Germinal center (tissue), 1 donor: ENCODE measurements at regions not wholly inside any gene's neighbourhood (a gene's known extent, or its start where the extent isn't known, plus 50 kb on each side); places are given as distances from the start of the nearest gene placed in this dataset.

Experiments
- DNase-seq: peaks from one replicate; pipeline ENCODE4 v3.0.0; 2012; ENCODE audit warnings: mixed read lengths, low spot score

DNA sequence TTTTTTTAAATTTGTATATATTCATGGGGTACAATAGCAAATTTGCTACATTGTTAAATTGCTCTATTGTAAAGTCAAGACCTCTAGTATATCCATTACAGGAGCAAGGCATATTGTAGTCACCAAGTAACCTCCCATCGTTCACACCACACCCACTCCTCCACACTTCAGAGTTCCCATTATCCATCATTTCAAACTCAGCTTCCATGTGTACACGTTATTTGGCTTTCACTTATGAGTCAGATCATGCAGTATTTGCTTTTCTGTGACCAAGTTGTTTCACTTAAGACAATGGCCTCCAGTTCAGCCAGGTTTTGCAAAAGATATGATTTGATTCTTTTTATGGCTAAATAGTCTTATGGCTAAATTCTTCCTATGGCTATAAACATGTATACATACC is 2614.2 kb downstream of the PCDH7 start:
- DNase-seq = no peak

- no peak for DNase-seq
Observed at GRCh38 chr4:33339762-33340161, 2619.6 kb downstream of the PCDH7 start.

DNA sequence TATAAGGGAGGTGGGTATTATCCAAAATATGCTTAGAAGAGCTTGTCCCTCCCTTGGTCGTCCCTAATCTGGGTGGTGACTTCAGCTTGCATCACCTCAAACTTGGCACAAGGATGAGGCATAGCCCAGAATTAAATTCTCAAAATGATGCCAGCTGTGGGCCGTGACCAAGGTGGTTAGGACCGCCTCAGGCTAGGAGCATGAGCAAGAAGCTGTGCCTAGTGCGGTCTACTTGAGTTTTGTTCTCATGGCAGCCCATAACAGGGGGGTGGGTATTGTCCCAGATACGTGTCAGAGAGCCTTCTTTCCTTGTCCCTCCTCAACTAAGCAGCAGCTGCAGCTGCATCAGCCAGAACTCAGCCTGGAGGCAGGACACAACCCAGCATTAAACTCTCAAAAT is 2620.0 kb downstream of the PCDH7 start:
- DNase-seq = no peak

GRCh38 chr4:33349376-33349775 is 2629.2 kb downstream of the PCDH7 start:
- no peak for DNase-seq

GRCh38 chr4:33357121-33357520 is 2637.0 kb downstream of the PCDH7 start:
- no peak for DNase-seq

DNA sequence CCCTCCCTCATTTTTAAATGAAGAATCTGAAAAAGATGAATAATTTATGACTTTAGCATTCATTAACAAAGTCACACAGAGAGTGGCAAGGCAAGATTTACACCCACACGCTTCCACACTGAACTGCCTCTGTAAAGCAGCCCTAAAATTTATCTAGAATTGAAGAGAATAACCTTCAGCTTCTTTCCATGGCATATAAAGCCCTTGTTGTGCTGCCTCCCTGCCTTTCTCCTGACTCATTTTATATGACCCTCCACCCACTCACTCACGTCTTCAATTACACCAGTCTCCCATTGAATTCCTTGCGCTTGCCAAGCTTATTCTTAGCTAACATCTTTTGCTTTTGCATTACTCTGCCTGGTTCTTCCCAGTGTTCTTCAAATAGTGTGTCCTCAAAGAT is 2649.3 kb downstream of the PCDH7 start:
- no peak for DNase-seq

GRCh38 chr4:33381816-33382215 is 2661.6 kb downstream of the PCDH7 start:
- DNase-seq = no peak

- no peak for DNase-seq
Observed at GRCh38 chr4:33386764-33387163, 2666.6 kb downstream of the PCDH7 start.

GRCh38 chr4:33390976-33391375 is 2670.8 kb downstream of the PCDH7 start:
- no peak for DNase-seq

DNA sequence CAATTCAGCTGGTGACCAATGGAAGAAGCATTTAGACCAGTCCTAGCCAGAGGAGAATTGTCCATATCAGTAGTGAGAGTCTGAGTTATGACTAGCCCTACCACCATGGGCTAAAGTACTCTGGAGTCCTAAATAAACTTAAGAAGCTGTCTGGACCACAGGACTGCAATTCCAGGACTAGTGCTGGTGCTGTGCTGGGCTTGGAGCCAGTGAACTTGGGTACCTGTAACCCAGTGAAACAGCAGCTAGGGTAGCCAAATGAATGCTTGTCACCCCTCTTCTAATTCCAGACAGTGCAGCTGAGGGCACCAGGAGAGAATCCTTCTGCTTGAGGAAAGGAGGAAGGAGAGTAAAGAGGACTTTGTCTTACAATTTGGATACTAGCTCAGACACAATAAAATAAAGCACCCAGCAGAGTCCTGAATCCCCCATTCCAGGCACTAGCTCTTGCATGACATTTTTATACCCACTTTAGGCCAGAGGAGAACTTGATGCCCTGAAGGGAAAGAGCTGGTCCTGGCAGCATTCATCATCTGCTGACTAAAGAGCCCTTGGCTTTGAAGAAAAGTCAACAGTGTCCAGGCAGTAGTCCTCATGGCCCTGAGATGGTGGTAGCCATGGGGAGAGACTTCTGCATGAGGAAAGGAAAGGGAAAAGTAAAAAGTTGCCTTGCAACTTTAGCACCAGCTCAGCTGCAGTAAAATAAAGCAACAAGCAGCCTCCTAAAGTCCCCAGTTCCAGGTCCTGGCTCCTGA is 2675.7 kb downstream of the PCDH7 start:
- DNase-seq = no peak

DNA sequence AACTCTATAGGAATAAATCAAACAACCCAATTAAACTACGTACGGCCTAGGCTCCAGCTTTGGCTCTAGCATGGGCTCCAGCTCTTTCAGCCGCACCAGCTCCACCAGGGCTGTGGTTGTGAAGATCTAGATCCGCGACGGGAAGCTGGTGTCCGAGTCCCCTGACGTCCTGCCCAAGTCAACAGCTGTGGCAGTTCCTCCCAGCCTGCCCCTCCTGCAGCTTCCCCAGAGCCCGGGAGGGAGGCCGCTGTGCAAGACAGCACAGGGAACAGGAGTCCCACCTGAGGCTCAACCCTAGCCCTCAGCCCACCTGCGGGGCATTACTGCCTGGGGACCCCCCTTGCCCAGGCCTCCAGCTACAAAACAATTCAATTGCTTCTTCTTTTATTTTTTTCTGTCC is 2680.3 kb downstream of the PCDH7 start:
- DNase-seq = no peak

GRCh38 chr4:33407496-33407895 is 2687.3 kb downstream of the PCDH7 start:
- no peak for DNase-seq

- DNase-seq = no peak
Observed at GRCh38 chr4:33411182-33411581, 2691.0 kb downstream of the PCDH7 start.

DNA sequence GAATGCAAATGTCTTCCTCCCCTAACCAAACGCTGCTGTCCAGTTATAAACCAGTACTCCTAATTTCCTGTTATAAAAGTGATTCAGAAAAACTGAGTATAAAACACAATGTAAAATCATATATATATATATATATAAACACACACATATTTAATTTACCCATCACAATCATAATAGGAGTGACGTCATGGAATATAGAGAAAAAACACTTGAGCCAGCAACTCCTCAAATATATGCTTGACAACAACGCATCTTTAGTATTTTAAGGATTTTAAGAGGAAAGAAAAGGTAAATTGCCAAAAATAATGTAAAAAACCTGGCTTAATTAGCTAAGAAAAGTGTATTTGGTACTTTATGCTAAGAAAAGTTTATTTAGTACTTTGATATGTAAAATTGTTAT is 2701.7 kb downstream of the PCDH7 start:
- no peak for DNase-seq

- no peak for DNase-seq
Observed at GRCh38 chr4:33422656-33423055, 2702.5 kb downstream of the PCDH7 start.

- DNase-seq = no peak
Observed at GRCh38 chr4:33425936-33426335, 2705.8 kb downstream of the PCDH7 start.

DNA sequence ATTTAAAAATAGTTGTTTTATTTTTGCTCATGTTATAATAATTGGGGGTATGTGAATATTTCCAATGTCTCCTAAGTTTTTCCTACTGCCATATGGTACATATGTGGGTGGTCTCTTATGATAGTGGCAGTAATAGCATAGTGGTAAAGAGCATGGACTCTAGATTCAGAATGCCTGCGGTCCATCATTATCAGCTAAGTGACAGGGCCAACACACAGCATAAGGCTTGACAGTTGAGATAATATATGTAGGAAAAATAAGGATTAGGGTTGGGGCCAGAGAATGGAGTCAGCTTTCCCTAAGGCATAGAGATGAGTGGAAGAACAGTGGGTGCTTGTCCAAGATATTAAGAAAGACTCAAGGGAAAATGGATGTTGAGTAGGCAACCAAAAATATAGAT is 2707.5 kb downstream of the PCDH7 start:
- DNase-seq = no peak

- no peak for DNase-seq
Observed at GRCh38 chr4:33429971-33430370, 2709.8 kb downstream of the PCDH7 start.

DNA sequence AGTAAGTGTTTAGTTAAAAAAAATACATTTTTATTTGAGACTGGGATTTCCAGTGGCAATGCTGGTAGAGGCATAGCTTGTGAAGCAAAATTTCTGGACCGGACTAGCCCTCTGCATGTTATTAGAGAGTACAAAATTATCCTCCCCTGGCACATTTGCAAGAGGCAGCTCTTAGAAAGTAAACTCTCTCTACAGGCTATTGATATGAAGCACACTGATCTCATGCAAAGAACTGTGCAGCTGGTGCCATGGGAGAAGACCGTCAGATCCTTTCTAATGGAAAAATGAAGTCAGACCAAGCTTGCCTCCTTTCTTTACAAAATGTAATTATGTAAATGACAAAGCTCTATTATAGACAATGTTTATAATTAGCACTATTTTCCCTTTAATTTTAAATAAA is 2717.2 kb downstream of the PCDH7 start:
- DNase-seq = no peak

DNA sequence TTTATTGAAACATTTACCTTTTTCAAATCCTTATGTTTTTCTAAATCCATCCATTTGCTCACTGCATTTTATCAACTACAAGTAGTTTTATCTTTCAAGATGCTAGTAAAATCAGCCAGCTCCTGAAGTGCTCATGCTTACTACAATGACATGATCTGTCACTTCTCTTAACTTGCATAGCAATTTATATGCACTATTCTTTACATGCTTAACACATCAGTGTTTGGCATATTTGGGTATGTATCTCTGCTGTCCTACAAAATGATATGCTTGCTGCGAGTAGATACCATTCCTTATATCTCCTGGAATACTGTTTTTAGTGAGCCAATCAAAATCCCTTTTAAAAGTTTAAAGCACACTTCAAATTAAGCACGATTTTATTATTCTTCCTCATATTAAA is 2726.8 kb downstream of the PCDH7 start:
- DNase-seq = no peak

GRCh38 chr4:33448948-33449347 is 2728.8 kb downstream of the PCDH7 start:
- DNase-seq = no peak

DNA sequence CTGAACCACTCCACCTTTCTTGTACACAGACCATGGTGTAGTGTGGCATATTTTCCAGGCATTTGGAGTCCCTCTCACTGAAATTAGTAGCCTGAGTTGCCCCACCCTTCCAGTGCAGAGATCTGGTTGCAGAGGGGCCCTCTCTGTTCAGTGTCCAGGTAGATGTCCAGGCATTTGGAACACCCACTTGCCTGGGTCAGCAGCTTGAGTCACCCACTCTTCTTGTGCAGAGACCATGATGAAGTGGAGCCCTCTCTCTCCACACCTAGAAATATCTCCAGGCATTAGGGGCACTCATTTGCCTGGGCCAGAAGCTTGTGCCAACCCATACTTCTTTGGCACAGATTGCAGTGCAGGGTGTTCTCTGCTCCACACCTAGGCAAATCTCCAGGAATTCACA is 2733.3 kb downstream of the PCDH7 start:
- no peak for DNase-seq

GRCh38 chr4:33453916-33454315 is 2733.7 kb downstream of the PCDH7 start:
- no peak for DNase-seq

- no peak for DNase-seq
Observed at GRCh38 chr4:33465565-33465964, 2745.4 kb downstream of the PCDH7 start.

- DNase-seq = no peak
Observed at GRCh38 chr4:33467291-33467690, 2747.1 kb downstream of the PCDH7 start.
